Caco-2 (cell line): ENCODE measurements at regions not wholly inside any gene's neighbourhood (a gene's known extent, or its start where the extent isn't known, plus 50 kb on each side); places are given as distances from the start of the nearest gene placed in this dataset.

Experiments
- BruUV-seq: library from RNA; stranded (reverse); fragments of 400-500 nt; replicated peaks from 2 replicates; lab custom pipeline; 2021; lab: Mats Ljungman, UMichigan
- CTCF ChIA-PET: fragments of 300-600 bp; sonication (Branson Sonifier 250); formaldehyde crosslinking; loops from one replicate; lab custom pipeline; 2022; ENCODE audit warnings: antibody characterized with exemption; lab: Charles Lee
- POLR2A ChIA-PET: fragments of 300-600 bp; sonication (Branson Sonifier 250); formaldehyde crosslinking; loops from one replicate; lab custom pipeline; 2022; ENCODE audit warnings: antibody characterized with exemption; lab: Charles Lee
- DNase-seq, 2 experiments: peaks; one replicate each; pipeline versions ENCODE4 v3.0.0 to v3.0.0-alpha.2; 2020 to 2022
- H3K27me3 ChIP-seq: replicated peaks from 2 replicates; pipeline ENCODE4 v1.6.0; 2011; ENCODE audit warnings: low read length; ENCODE audit not compliant: control insufficient read depth, insufficient read depth
- H3K36me3 ChIP-seq: 2 replicates; pipeline ENCODE4 v1.5.1; 2011; ENCODE audit warnings: low read length; ENCODE audit not compliant: control insufficient read depth, insufficient read depth
- H3K4me1 ChIP-seq: fragments of 250-450 bp; sonication (Bioruptor Pico); 2 replicates; pipeline ENCODE4 v1.5.1; 2020; ENCODE audit warnings: mild to moderate bottlenecking
- H3K4me3 ChIP-seq: 2 replicates; pipeline ENCODE4 v1.5.1; 2011; ENCODE audit warnings: low read depth, mild to moderate bottlenecking, control low read depth, low read length
- H3K9me3 ChIP-seq: fragments of 250-450 bp; sonication (Bioruptor Pico); 2 replicates; pipeline ENCODE4 v1.5.1; 2020; ENCODE audit warnings: mild to moderate bottlenecking, moderate library complexity
- H3K27ac Mint-ChIP-seq: one replicate; pipeline ENCODE4 v1.8.0; 2022; ENCODE audit warnings: mixed read lengths; ENCODE audit not compliant: unreplicated experiment
- H3K27me3 Mint-ChIP-seq: one replicate; pipeline ENCODE4 v1.8.0; 2022; ENCODE audit warnings: mixed read lengths; ENCODE audit not compliant: insufficient read depth, unreplicated experiment
- H3K36me3 Mint-ChIP-seq: one replicate; pipeline ENCODE4 v1.8.0; 2022; ENCODE audit warnings: mild to moderate bottlenecking, mixed read lengths; ENCODE audit not compliant: insufficient read depth, unreplicated experiment
- H3K4me1 Mint-ChIP-seq: one replicate; pipeline ENCODE4 v1.8.0; 2022; ENCODE audit warnings: low read depth, mixed read lengths; ENCODE audit not compliant: unreplicated experiment
- H3K4me3 Mint-ChIP-seq: one replicate; pipeline ENCODE4 v1.8.0; 2022; ENCODE audit warnings: mild to moderate bottlenecking, moderate library complexity, mixed read lengths; ENCODE audit not compliant: unreplicated experiment
- H3K9me3 Mint-ChIP-seq: one replicate; pipeline ENCODE4 v1.8.0; 2022; ENCODE audit warnings: mixed read lengths; ENCODE audit not compliant: unreplicated experiment
- intact Hi-C: fragments of 100-400 bp; cut with micrococcal nuclease; formaldehyde crosslinking; loops from one replicate; pipeline ENCODE4 v1.10.0; 2022; ENCODE audit not compliant: unreplicated experiment
- TF ChIP-seq, protein P1 (sequence below), 2 experiments: fragments of 200-600 bp in 1 of 2; IDR thresholded peaks; 1 replicate in 1 of 2; 2 replicates in 1 of 2; pipeline versions ENCODE4 v1.5.1 to v1.8.0; 2011 to 2022; ENCODE audit warnings: antibody characterized with exemption in 1 of 2, control low read depth in 1 of 2, inconsistent platforms in 1 of 2, low read depth in 1 of 2, low read length in 1 of 2, mild to moderate bottlenecking in 1 of 2, moderate library complexity in 1 of 2; ENCODE audit not compliant: insufficient read depth in 1 of 2, severe bottlenecking in 1 of 2, unreplicated experiment in 1 of 2

DNA sequence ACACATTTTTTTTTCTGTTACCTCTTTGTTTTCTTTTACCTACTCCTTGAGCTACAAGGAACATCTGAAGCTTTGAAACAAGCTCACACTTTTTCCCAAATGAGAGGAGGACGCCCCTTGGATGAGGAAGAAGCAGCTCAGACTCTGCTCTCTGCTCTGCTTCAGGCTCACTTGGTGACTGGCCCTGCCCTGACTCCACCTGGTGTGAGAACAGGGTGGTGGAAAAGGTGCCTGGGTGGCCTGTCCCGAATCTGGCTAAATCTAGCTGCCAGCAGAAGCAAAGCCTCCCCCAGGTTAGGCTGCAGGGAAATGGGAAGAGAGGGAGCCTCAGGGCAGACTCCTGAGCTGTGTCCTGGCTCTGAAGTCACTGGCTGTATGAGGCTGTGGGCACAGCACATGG, 68.0 kb upstream of the CEACAM8 start:
- intact Hi-C loops, result no loop called here
- Histone ChIP-seq H3K9me3 (0 out of 2 replicates have a peak, but pooled peaks cover 7% of the 10 kb centered on the region), H3K4me1 (peaks cover 4% of the 10 kb centered on the region; the same call in 1 of the 2 replicates), H3K4me3 (no peak overlapping the region), H3K27me3 (no peaks in the 10 kb centered on the region), H3K36me3 (no peaks in the 10 kb centered on the region)
- Mint-ChIP-seq H3K4me3 (no peak overlapping the region), H3K27ac (no peak overlapping the region), H3K9me3 (peaks cover 15% of the 10 kb centered on the region), H3K27me3 (peaks cover 9% of the 10 kb centered on the region), H3K4me1 (peaks cover 4% of the 10 kb centered on the region), H3K36me3 (no peaks in the 10 kb centered on the region)
- no peak for DNase-seq
- POLR2A ChIA-PET, result no interaction called here
- no TSS peak for BruUV-seq
- CTCF ChIA-PET, result interaction anchor here (1.2 kb wide), 1 partner anchor 28 kb away, joined by 4 read pairs; no protein-coding TSS in a partner anchor
- TF ChIP-seq, protein P1, sequence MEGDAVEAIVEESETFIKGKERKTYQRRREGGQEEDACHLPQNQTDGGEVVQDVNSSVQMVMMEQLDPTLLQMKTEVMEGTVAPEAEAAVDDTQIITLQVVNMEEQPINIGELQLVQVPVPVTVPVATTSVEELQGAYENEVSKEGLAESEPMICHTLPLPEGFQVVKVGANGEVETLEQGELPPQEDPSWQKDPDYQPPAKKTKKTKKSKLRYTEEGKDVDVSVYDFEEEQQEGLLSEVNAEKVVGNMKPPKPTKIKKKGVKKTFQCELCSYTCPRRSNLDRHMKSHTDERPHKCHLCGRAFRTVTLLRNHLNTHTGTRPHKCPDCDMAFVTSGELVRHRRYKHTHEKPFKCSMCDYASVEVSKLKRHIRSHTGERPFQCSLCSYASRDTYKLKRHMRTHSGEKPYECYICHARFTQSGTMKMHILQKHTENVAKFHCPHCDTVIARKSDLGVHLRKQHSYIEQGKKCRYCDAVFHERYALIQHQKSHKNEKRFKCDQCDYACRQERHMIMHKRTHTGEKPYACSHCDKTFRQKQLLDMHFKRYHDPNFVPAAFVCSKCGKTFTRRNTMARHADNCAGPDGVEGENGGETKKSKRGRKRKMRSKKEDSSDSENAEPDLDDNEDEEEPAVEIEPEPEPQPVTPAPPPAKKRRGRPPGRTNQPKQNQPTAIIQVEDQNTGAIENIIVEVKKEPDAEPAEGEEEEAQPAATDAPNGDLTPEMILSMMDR (IDR thresholded peaks at IDR 0.05; ENCODE audit: insufficient read depth in 1 of 2, low read depth in 1 of 2, low read length in 1 of 2, severe bottlenecking in 1 of 2, unreplicated experiment in 1 of 2), result no peak

DNA sequence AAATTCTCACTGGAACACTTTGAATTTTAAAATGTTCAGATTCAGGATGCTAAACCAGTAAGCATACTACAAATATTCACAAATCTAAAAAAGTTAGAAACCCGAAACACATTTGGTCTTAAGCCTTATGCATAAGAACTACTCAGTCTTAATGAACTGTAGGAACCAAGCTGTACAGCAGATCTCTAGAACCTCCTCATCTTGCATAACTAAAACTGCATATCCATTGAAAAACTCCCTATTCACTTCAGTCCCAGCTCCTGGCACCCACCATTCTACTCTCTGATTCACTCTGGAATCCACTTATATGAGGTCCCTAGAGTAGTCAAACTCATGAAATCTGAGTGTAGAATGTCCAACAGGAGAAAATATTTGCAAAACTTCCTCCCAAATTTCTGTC, 65.6 kb upstream of the CEACAM8 start:
- Histone ChIP-seq H3K36me3 (no peaks in the 10 kb centered on the region), H3K4me1 (no peaks in the 10 kb centered on the region), H3K4me3 (no peak overlapping the region), H3K9me3 (no peaks in the 10 kb centered on the region), H3K27me3 (no peaks in the 10 kb centered on the region)
- H3K4me1 Mint-ChIP-seq, result no peaks in the 10 kb centered on the region
- no TSS peak for BruUV-seq
- peaks cover 9% of the 10 kb centered on the region for H3K27me3 Mint-ChIP-seq
- ChIA-PET CTCF (no interaction called here), POLR2A (no interaction called here)
- H3K9me3 Mint-ChIP-seq, result peaks cover 15% of the 10 kb centered on the region
- TF ChIP-seq, protein P1 (IDR thresholded peaks at IDR 0.05; ENCODE audit: insufficient read depth in 1 of 2, low read depth in 1 of 2, low read length in 1 of 2, severe bottlenecking in 1 of 2, unreplicated experiment in 1 of 2), result no peak
- H3K36me3 Mint-ChIP-seq, result no peaks in the 10 kb centered on the region
- no peak overlapping the region for H3K27ac Mint-ChIP-seq
- intact Hi-C loops, result no loop called here
- no peak overlapping the region for H3K4me3 Mint-ChIP-seq
- no peak for DNase-seq

DNA sequence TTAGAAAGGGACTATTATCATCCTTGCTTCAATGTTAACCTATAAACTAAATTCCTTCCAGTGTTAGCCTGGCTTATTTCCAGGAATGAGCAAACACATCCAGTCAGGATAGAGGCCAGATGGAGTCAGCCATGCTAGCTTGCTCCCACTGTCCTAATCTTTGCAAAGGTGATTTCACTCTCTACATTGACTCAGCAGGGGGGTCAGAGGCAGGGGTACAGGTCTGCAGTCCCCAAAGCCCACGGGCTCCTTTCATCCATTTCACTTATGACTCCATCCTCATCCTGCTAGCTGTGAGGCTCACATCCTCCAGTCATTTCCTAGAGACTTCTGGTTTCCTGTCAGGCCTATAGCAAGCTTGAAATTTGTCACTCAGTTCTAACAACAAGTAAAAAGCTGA, 63.4 kb upstream of the CEACAM8 start:
- intact Hi-C loops, result no loop called here
- Mint-ChIP-seq H3K9me3 (peaks cover 15% of the 10 kb centered on the region), H3K27me3 (peaks cover 12% of the 10 kb centered on the region), H3K36me3 (no peaks in the 10 kb centered on the region), H3K27ac (no peak overlapping the region), H3K4me3 (no peak overlapping the region), H3K4me1 (no peaks in the 10 kb centered on the region)
- Histone ChIP-seq H3K9me3 (no peaks in the 10 kb centered on the region), H3K27me3 (no peaks in the 10 kb centered on the region), H3K36me3 (no peaks in the 10 kb centered on the region), H3K4me1 (no peaks in the 10 kb centered on the region), H3K4me3 (no peak overlapping the region)
- no TSS peak for BruUV-seq
- DNase-seq, result no peak
- ChIA-PET CTCF (no interaction called here), POLR2A (no interaction called here)
- TF ChIP-seq, protein P1 (IDR thresholded peaks at IDR 0.05; ENCODE audit: insufficient read depth in 1 of 2, low read depth in 1 of 2, low read length in 1 of 2, severe bottlenecking in 1 of 2, unreplicated experiment in 1 of 2), result no peak
